ENCODE measurements at regions not wholly inside any gene's neighbourhood (a gene's known extent, or its start where the extent isn't known, plus 50 kb on each side); places are given as distances from the start of the nearest gene placed in this dataset.

DNA sequence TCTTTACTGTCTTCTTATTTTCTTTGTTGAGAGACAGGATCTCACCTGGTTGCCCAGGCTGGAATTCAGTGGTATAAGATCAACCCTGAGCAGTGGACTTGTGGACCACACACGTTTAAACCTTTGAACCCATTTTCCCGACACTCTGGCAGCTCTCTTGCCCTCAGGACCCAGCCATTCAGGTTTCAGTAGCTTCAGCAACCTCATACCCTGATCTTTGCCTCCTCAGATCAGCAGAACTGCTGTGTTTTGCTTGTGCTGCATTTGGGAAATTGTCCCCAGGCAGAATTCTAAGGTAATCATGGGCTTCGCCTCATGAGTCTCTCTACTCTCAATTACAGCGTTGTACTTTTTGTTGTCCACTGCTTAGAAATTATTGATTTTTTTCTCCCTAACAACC, 317.6 kb upstream of the KIAA1217 start:
- TF ChIP-seq SIN3A (IDR thresholded peaks at IDR 0.05; ENCODE audit: borderline replicate concordance, insufficient read depth, low read length) = no peak
- TF ChIP-seq, protein P1, sequence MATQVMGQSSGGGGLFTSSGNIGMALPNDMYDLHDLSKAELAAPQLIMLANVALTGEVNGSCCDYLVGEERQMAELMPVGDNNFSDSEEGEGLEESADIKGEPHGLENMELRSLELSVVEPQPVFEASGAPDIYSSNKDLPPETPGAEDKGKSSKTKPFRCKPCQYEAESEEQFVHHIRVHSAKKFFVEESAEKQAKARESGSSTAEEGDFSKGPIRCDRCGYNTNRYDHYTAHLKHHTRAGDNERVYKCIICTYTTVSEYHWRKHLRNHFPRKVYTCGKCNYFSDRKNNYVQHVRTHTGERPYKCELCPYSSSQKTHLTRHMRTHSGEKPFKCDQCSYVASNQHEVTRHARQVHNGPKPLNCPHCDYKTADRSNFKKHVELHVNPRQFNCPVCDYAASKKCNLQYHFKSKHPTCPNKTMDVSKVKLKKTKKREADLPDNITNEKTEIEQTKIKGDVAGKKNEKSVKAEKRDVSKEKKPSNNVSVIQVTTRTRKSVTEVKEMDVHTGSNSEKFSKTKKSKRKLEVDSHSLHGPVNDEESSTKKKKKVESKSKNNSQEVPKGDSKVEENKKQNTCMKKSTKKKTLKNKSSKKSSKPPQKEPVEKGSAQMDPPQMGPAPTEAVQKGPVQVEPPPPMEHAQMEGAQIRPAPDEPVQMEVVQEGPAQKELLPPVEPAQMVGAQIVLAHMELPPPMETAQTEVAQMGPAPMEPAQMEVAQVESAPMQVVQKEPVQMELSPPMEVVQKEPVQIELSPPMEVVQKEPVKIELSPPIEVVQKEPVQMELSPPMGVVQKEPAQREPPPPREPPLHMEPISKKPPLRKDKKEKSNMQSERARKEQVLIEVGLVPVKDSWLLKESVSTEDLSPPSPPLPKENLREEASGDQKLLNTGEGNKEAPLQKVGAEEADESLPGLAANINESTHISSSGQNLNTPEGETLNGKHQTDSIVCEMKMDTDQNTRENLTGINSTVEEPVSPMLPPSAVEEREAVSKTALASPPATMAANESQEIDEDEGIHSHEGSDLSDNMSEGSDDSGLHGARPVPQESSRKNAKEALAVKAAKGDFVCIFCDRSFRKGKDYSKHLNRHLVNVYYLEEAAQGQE (IDR thresholded peaks at IDR 0.05; ENCODE audit: insufficient read depth in 1 of 2, low read depth in 2 of 2, low read length in 2 of 2) = no peak
- no peak for TF ChIP-seq POLR2AphosphoS5 (IDR thresholded peaks at IDR 0.05; ENCODE audit: low read depth, low read length)
- no peak for TF ChIP-seq TAF1 (IDR thresholded peaks at IDR 0.05; ENCODE audit: borderline replicate concordance, insufficient read depth, low read length)

DNA sequence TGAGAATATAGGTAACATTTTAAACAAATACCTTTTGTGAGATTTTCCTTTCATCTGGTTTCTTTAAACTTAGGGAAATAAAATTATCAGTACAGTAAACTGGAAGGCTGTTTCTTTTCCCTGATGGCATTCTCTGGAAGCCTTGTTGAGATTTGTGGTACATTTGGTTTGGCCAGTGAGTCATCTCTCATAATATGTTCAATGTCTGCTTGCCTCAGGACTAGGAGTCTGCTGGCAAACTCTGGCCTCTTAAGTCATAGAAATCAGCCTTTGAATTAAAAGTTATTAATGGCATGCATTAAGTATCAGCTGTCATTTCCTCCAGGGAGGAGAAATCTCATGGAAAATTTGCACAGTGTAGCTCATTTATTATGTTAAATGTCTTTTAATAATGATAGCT, 316.6 kb upstream of the KIAA1217 start:
- TF ChIP-seq SIN3A (IDR thresholded peaks at IDR 0.05; ENCODE audit: borderline replicate concordance, insufficient read depth, low read length) (no peak), TAF1 (IDR thresholded peaks at IDR 0.05; ENCODE audit: borderline replicate concordance, insufficient read depth, low read length) (no peak), POLR2AphosphoS5 (IDR thresholded peaks at IDR 0.05; ENCODE audit: low read depth, low read length) (no peak), FOXP2 (optimal IDR thresholded peaks at IDR 0.05; ENCODE audit: borderline replicate concordance, extremely low read depth, extremely low read length, insufficient read depth) (no peak)
- TF ChIP-seq, protein P1 (IDR thresholded peaks at IDR 0.05; ENCODE audit: insufficient read depth in 1 of 2, low read depth in 2 of 2, low read length in 2 of 2) = no peak

DNA sequence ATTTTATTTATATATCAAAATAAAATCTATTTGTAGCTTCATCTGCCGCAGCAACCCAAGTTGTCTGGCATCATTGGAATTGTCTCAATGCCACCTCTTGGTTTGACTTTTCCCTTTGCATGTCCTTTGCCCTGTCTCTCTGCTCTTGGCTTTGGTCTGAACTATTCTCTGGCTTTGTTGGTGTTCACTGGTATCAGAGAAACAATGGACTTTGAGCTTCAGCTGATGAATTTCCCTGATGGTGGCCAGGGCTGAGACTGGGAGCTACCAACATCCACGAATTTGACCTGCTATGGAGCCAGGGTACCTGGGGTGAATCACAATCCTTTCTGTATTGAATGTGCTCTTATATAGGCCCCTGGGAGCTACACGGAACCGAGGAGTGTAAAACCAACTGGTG, 311.7 kb upstream of the KIAA1217 start:
- TF ChIP-seq FOXP2 (optimal IDR thresholded peaks at IDR 0.05; ENCODE audit: borderline replicate concordance, extremely low read depth, extremely low read length, insufficient read depth) = no peak
- no peak for TF ChIP-seq TAF1 (IDR thresholded peaks at IDR 0.05; ENCODE audit: borderline replicate concordance, insufficient read depth, low read length)

DNA sequence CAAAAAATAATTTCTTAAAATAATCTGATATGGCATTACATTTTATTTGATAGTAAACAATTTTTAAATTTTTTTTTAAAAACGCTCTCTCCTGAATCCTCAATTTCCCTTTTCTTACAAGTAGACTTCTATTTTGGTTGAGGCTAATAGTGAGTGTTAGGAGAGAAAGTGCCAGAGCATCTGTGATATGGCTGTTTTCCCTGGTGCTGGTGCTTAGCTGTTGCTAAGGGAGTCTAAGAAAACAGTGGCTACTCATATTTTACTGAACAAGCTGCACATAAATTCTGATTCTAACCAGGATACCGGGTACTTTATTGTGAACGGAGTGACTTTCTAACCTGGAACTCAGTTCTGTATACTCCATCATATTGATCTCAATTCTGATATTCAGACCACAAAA, 311.1 kb upstream of the KIAA1217 start:
- TF ChIP-seq POLR2AphosphoS5 (IDR thresholded peaks at IDR 0.05; ENCODE audit: low read depth, low read length) (no peak), TAF1 (IDR thresholded peaks at IDR 0.05; ENCODE audit: borderline replicate concordance, insufficient read depth, low read length) (no peak)

DNA sequence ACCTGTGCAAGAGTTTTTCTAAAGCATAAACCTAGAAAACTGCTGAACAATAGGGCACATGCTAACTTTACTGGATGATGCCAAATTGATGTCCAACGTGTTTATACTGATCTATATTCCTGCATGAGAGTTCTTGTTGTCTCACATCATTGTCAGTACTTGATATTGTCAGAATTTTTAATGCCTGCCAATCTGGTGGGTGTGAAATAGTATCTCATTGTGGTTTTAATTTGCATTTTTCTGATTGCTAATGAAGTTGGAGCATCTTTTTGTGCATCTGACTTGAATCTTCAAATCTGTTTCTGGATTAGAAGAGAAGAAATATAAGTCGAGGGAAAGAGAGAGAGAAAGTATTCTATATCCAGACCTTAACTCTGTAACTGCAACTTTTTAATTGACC, 309.8 kb upstream of the KIAA1217 start:
- TF ChIP-seq SIN3A (IDR thresholded peaks at IDR 0.05; ENCODE audit: borderline replicate concordance, insufficient read depth, low read length) = no peak
- TF ChIP-seq TAF1 (IDR thresholded peaks at IDR 0.05; ENCODE audit: borderline replicate concordance, insufficient read depth, low read length) = no peak
- TF ChIP-seq, protein P1 (IDR thresholded peaks at IDR 0.05; ENCODE audit: insufficient read depth in 1 of 2, low read depth in 2 of 2, low read length in 2 of 2) = no peak
- TF ChIP-seq FOXP2 (optimal IDR thresholded peaks at IDR 0.05; ENCODE audit: borderline replicate concordance, extremely low read depth, extremely low read length, insufficient read depth) = no peak
- TF ChIP-seq POLR2AphosphoS5 (IDR thresholded peaks at IDR 0.05; ENCODE audit: low read depth, low read length) = no peak

DNA sequence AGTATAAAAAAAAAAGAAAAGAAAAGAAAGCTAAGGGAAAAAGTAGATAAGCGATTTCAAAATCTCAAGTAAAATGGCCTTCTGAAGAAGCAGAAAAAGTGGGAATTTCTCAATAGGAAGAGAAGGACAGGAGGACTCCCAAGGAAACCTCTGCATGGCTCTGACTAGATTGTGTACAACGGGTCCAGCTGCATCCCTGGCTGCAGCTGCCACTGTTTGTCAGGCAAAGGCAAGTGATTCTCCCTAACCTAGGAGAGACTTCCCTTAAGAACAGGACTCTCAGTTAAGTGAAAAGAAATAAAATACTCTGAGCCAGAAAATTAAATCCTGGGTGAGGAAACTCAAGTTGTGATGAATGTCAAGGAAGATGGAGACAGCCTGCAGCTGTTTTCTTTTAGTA, 298.6 kb upstream of the KIAA1217 start:
- TF ChIP-seq POLR2AphosphoS5 (IDR thresholded peaks at IDR 0.05; ENCODE audit: low read depth, low read length) (no peak), SIN3A (IDR thresholded peaks at IDR 0.05; ENCODE audit: borderline replicate concordance, insufficient read depth, low read length) (no peak), TAF1 (IDR thresholded peaks at IDR 0.05; ENCODE audit: borderline replicate concordance, insufficient read depth, low read length) (no peak), FOXP2 (optimal IDR thresholded peaks at IDR 0.05; ENCODE audit: borderline replicate concordance, extremely low read depth, extremely low read length, insufficient read depth) (no peak)
- TF ChIP-seq, protein P1 (IDR thresholded peaks at IDR 0.05; ENCODE audit: insufficient read depth in 1 of 2, low read depth in 2 of 2, low read length in 2 of 2) = no peak
